ENCODE measurements at regions not wholly inside any gene's neighbourhood (a gene's known extent, or its start where the extent isn't known, plus 50 kb on each side); places are given as distances from the start of the nearest gene placed in this dataset.

DNA sequence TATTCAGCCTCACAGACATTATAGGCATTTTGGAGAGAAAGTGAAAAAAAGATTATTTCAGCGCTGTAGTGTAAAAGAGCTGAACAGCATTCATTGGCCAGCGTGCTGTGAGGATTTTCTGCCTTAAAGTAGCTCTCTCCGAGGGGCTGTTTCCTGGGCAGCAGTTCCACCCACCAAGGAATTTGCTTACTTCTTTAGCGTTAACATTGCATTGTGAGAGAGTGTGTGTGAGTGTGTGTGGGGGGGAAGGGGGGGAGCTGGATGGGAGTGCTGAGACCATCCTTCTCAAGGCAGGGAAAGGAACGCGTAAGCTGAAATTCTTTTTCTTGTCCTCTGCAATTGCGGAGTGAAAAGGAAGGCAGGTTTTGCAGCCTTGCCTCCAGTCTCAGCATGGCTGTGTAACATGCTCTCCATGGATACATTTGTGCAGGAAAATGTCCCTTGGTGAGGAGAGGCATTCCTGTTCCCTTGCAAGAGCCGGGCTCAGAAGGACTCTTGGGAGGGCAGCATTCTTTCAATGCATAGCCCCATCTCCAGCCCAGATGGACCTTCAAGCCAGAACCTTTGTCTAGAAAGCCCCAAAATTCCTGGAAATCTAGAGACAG lies 159.9 kb upstream of the NAV2 start:
- TF ChIP-seq, protein P1, sequence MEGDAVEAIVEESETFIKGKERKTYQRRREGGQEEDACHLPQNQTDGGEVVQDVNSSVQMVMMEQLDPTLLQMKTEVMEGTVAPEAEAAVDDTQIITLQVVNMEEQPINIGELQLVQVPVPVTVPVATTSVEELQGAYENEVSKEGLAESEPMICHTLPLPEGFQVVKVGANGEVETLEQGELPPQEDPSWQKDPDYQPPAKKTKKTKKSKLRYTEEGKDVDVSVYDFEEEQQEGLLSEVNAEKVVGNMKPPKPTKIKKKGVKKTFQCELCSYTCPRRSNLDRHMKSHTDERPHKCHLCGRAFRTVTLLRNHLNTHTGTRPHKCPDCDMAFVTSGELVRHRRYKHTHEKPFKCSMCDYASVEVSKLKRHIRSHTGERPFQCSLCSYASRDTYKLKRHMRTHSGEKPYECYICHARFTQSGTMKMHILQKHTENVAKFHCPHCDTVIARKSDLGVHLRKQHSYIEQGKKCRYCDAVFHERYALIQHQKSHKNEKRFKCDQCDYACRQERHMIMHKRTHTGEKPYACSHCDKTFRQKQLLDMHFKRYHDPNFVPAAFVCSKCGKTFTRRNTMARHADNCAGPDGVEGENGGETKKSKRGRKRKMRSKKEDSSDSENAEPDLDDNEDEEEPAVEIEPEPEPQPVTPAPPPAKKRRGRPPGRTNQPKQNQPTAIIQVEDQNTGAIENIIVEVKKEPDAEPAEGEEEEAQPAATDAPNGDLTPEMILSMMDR (IDR thresholded peaks at IDR 0.05), result no peak
- TF ChIP-seq POLR2AphosphoS5 (IDR thresholded peaks at IDR 0.05), result no peak

Measured in breast epithelium (tissue), 3 donors.